ENCODE measurements at regions not wholly inside any gene's neighbourhood (a gene's known extent, or its start where the extent isn't known, plus 50 kb on each side); places are given as distances from the start of the nearest gene placed in this dataset.
A peak's percentile ranks its signal among the peaks of the same experiment; 100 is the strongest.
"Not testable (repeated sequence)": the region's sequence is repeated elsewhere in the genome, so short reads cannot be mapped to it uniquely, and the experiment has no call there.

DNA sequence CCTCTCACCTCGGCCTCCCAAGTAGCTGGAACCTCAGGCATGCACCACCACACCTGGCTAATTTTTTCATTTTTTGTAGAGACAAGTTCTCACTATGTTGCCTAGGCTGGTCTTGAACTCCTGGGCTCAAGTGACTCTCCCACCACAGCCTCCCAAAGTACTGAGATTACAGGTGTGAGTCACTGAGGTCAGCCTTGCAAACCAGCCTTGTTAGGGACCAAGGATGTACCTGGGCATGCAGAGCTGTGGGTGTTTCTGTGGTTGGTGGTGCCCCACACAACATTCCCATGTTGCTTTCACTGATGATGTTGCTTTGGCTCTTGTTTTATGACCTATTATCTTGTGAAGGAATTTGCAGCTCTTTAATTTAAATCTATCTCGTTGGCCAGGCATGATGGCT is 54.8 kb downstream of the OTUD1 start:
- DNase-seq (ENCODE audit: low spot score): no peak

DNA sequence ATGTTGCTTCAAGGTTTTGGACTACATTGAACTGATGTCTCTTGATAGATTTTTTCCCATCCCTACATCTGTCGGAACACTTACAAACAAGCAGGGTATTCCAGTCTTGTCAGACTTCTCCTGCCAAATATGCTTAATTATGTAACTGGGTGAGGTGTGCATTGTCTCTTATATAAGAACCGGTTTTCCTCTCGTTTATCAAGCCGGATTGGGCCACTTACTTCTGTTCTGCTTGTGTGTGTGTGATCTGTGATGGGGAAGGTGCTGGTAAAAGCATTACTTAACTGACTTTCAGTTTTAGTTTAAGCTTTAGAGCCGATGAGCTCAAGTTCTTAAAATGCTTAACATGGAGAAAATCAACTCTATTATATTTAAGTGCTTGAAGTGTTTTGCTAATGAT is 57.9 kb downstream of the OTUD1 start:
- DNase-seq (ENCODE audit: low spot score): no peak

DNA sequence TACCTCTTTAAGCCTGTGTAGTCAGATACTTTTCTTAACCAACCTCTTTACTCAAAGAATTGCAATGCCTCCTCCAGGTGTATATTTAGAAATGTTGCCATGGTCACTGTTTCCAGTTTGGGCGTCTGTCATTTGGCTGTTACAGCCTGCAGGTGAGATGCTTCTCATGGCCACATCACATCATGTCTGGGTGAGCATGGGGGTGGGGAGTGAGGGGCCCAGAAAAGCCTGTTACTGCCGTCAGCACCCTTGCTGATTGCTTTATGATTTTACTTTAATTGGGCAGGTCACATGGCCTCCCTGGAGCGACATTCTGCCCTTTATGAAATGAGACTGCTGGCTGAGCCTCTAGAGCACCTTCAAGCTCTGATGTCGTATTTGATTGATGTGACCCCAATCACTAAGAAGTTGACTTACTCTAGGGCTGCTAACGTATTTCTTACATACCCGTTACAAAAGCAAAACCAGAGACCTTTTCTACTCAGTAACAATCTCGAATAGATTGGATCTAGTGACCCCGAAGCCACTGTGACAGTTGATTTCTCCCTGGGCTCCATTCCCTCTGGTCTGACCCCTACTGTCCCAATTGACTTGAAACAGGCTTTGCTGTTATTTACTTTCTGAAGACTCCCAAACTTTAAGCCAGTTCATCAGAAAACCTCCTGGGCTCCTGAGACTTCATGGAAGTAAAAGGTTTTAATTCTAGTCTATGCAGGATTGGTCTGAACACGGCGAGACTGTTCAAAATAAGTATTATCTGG is 60.7 kb downstream of the OTUD1 start:
- DNase-seq (ENCODE audit: low spot score): no peak

DNA sequence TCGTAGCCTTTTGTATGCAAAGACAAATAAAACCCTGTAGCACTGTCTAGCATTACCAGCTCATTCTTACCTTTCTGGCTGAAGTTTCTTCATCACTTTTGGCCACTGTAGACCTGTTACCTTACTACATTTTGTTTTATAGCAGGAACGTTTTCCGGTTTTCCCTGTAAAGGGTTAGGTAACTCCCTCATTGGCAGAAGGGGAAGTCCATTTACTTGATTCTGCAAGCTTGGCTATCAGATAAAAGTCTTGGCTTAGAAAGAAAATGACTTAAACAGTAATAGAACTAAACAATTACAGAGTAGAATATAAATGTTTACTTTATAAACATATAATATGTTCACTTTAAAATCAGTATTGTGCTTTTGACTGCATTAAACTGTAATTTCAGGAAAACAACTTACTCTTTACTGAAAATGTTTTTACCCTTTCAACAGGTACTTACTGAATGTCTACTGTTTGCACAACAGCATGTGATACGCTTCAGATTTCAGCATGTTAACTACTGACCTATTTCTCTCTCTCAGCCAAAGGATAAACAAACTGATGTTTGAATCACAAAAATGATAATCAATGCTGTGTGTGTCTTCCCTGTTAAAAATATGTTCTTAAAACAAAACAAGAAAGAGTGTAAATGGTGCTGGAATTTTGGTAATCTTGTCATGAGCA is 67.1 kb downstream of the OTUD1 start:
- DNase-seq (ENCODE audit: low spot score): no peak

DNA sequence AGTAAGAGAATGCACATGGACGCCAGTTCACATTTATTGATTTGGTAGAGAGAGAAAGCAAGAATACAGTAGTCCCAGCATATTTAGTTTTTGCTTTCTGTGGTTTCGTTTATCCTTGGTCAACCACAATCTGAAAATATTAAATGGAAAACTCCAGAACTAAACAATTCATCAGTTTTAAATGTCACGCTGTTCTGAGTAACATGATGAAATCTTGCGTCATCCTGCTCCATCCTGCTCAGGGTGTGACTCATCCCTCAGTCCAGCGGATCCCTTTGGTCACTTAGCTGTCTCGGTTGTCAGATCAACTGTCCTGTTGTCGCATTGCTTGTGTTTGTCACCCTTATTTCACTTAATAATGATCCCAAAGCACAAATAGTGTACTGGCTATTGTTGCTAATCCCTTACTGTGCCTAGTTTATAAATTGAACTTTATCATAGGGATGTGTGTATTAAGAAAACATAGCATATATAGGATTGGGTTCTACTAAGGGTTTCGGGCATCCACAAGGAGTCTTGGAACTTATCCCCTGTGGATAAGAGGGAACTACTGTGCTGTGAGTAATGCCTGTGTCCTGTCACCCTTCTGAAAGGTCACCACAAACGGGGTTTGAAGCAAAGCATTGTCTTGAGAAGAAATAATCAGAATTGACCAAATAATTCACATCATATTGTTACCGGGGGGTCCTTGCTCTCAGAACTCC is 73.6 kb downstream of the OTUD1 start:
- DNase-seq (ENCODE audit: low spot score): peak; percentile 10

DNA sequence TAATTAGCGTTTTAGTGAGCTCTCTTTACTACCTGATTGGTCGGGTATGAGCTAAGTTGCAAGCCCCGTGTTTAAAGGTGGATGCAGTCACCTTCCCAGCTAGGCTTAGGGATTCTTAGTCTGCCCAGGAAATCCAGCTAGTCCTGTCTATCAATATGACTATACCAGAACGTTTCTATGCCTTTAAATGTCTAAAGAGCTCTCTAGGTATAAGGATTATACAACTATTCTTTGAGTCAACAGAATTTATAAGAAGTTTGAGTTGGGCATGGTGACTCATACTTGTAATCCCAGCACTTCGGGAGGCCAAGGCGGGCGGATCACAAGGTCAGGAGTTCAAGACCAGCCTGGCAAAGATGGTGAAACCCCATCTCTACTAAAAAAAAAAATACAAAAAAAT is 74.7 kb downstream of the OTUD1 start:
- not testable (repeated sequence) for DNase-seq (ENCODE audit: low spot score)

DNA sequence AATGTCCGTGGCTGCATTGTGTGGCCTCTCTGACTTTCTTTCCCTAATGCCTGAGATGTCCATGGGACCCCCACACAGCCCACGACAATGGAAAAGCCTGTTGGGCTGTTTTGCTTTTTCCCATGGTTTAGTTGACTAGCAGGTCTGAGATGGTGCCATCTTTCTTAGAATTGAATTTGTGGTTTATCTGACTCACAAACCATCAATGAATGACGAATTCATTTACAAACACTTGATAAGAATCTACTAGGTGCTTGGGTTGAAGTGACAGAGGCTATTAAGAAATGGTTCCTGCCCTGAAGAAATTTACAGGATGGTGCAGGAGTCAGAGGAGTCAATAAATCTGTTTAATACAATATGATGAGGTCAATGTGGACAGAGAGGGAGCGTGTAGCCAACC is 75.4 kb downstream of the OTUD1 start:
- no peak for DNase-seq (ENCODE audit: low spot score)

DNA sequence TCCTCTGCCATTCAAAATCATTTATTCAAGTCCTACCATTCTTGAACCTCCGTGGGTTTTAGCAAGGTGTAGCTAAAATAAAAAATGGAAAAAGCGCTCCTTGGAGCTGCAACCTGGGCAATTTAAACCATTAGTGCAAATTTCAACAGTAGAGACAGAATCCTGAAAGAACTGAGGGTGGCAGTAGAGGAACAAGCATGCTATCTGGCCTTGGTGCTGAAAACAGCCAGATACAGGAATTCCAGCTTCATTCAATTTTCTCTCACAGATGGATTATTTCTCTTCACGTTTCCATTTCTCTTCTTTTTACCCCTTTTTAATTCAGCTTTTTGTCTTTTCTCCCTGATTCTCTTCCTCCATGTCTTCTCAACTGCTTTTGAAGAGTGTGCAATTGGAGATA is 77.7 kb downstream of the OTUD1 start:
- no peak for DNase-seq (ENCODE audit: low spot score)

DNA sequence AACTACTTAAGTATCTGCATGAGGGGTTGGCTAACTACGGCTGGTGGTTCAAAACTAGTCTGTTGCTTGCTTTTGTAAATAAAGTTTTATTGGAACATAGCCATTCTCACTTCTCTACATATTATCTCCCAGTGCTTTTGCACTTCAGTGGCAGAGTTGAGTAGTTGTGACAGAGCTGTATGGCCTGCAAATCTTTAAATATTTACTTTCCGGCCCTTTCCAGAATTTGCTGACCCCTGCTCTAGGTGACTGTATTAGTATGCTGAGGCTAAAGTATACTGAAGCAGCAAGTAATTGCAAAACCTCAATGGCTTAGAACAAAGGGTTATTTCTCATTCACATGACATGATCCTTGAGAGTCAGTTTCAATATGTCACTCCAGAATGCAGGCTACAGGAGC is 78.3 kb downstream of the OTUD1 start:
- no peak for DNase-seq (ENCODE audit: low spot score)

DNA sequence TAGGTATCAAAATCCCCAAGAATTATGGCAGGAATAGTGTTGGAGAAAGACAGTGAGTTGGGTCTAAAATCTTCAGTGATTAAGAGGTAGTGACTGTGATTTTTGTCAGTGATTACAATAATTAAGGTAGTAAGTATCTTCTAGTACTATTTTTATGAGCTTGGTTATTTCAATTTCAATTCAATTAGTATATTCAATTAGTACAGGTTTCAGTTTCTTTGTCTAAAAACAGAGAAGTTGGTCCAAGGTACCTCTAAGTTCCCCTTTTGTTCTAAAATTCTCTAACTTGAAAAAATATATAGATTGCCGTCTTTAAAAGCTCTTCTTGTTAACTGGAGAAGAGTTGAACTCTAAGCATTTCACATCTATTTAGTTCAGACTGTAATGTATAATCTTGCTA is 82.9 kb downstream of the OTUD1 start:
- no peak for DNase-seq (ENCODE audit: low spot score)

DNA sequence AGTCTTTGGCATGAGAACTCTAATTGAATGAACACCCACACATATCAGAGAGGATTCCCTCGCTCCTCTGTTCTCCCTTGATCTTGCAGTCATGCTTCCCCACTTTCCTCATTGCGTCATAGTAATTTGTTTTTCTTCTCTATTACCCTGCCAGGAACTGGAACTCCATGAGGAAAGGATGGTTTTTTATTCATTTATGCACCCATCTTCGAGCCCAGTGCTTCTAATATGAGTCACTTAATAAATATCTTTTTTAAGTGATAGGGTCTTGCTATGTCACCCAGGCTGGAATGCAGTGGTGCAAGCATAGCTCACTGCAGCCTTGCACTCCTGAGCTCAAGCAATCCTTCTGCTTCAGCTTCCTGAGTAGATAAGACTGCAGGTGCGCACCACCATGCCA is 83.5 kb downstream of the OTUD1 start:
- DNase-seq (ENCODE audit: low spot score): no peak

DNA sequence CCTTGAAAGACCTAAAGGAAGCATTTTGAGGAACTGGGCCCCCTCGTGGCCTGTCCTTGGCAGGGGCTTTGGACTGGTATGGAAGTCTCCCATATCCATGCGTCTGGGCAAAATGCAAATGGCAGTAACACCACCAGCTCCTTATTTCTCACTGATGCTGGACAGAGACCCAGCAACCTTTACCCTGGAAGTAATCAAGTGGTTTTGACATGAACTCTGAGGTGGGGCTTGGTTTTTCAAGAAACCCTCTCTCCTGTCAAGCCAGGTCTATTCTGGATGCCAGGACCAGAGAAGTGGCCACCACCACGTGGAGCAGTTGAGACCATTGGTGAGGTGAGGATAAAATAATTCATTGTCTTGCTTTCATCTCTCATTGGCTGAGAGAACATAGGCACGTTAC is 84.4 kb downstream of the OTUD1 start:
- no peak for DNase-seq (ENCODE audit: low spot score)

DNA sequence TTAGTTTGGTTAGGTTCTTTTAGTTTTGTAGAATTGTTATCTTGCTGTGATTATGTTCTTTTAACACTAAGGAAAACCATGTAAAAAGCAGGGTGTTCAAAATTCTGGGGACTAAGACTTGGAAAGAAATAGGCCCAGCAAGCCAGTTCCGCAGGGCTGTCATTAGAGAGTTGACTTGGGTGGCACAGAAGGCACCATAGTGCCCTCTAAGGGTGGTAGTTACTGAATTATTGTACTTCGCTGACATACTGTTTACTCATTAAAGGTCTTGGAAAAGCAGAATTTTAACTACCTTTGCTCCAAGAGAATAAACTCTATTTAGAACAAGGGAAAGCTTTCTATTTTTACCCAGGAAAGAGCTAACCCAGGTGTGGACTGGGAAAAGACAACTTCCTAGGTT is 86.5 kb downstream of the OTUD1 start:
- DNase-seq (ENCODE audit: low spot score): no peak

DNA sequence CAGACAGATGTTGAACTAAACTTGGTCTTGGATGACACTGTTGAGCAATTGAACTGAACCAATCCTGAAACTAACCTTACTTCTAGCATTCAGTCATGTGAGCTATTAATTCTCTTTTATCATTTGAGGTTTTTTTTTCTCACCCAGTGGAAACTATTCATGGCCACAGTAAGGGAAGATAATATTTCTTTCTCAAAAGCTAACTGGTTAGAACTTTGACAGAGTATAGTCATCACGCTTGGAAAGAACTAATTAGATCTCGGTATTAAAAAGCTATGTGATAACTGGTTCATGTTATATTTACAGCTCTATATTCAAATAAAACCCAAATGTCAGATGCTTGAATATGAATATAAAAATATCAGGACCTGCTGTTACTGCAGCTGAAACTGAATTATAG is 89.5 kb downstream of the OTUD1 start:
- no peak for DNase-seq (ENCODE audit: low spot score)

DNA sequence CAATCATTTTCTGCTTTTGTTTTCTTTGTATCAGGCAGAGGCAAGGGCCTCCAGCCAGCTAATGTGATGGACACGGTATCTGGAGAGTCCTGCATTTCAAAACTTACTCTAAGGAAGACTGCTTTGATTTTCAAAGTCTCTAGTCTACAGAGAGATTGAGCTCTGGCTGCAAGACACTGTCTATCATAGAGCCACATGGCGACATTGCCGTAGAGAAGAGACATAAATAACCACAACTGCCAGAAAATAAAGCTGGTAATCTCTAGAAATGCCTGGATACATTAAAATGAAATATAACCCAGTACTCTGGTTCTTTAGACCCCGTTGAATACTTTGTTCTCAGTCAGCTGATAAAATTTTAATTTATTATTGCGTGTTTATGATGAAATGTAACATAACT is 90.8 kb downstream of the OTUD1 start:
- DNase-seq (ENCODE audit: low spot score): no peak

DNA sequence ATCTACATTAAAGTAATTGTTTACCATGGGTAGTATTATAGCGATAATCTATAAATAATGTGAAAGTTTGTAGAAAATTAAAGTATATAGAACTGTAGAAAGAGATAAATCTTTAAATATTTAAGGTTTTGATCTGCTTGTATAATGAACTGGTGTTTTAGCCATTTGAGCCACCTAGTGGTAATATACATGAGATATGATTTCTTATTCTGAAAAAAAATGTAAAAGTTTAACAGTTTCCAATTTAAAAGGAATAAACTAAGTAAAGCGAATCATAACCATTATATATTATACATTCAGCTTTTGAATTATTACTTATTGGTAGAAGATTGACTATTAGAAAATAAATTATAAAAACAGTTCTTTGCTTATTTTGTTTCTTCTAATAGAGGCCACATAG is 91.2 kb downstream of the OTUD1 start:
- no peak for DNase-seq (ENCODE audit: low spot score)

DNA sequence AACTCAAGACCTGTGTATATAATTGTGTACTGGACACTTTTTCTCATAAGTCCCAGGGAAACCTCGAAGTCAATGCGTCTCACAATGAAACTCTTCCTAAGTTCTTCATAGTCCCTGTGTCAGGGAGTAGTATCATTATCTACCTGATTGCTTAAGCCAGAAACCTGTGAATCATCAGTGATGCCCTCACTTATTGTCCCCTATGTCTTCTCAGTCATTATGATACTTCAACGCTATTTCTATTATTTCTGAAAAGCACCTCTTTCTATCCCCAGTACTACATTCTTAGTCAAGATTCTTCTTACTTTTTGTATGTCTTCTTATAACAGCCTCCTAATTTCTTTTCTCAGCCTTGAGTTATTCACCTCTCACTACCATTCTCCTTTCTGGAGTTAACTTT is 94.3 kb downstream of the OTUD1 start:
- DNase-seq (ENCODE audit: low spot score): no peak

DNA sequence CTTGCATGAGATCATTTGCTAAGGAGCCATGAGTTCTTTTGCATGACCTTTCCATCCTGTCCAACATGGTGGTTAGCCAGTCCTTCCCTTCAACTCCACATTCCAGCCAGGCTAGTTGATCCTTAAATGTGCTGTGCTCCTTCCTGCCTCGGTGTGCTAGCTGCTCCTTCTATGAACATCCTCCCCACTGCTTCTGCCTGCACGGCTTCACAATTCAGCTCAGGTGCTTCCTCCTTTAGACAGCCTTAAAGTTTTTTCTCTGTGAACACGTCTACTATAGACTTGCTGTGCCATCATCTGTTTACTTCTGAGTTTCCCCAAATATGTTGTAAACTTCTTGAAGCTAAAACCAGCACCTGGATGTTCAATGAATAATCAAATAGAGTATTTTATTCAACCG is 95.5 kb downstream of the OTUD1 start:
- DNase-seq (ENCODE audit: low spot score): no peak

DNA sequence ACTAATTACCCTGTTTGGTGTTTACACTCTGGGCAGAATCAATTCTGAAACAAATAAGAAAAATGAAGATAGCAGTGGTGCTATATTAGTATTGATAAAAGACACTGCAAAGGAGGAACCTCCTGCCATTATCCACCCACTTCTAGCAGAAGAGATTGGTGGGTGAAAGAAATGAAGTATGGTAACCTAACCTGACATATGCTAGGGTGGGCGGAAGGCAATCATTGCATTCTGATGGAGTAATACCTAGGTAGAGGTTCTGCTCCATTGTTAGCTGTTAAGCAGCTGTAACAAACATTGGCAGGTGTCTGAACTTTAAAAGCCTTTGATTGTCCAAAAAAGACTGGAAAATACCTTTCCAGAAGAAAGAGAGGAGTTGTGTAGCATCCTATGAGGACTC is 95.9 kb downstream of the OTUD1 start:
- no peak for DNase-seq (ENCODE audit: low spot score)

DNA sequence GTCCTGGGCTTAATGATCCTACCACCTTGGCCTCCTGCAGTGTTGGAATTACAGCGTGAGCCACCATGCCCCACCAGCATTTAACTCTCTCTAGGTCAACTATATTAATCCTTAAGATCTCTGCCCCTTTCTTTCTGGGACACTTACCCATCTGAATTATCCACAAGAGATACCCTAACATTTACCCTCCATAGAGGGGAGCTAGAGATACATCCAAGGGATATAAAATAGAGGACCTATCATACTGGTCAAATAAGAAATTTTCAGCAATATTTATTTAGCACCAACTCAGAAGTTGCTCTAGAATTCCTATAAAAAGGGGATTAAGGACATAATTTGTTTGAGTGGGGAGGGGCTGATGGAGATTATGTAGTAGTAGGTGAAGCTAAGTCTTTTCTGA is 96.5 kb downstream of the OTUD1 start:
- no peak for DNase-seq (ENCODE audit: low spot score)

DNA sequence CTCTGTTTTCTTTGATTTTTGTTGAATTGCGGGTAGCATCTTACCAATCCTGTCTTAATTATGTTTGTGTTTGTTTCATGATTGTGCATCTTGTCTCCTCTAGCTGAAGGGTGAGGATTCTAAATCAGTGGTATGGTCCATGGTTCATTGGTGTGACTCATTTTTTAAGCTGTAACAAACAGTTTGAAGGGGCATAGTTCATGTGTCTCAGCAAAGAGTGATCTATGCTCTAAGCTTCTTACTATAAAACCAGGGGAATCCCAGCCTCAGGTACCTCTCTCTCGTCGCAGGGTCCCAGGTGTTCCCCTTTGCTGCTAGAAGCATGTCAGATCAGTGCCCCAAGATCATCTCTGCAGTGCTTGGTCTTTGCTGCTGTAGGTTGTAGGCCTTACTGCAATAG is 100.1 kb downstream of the OTUD1 start:
- no peak for DNase-seq (ENCODE audit: low spot score)

DNA sequence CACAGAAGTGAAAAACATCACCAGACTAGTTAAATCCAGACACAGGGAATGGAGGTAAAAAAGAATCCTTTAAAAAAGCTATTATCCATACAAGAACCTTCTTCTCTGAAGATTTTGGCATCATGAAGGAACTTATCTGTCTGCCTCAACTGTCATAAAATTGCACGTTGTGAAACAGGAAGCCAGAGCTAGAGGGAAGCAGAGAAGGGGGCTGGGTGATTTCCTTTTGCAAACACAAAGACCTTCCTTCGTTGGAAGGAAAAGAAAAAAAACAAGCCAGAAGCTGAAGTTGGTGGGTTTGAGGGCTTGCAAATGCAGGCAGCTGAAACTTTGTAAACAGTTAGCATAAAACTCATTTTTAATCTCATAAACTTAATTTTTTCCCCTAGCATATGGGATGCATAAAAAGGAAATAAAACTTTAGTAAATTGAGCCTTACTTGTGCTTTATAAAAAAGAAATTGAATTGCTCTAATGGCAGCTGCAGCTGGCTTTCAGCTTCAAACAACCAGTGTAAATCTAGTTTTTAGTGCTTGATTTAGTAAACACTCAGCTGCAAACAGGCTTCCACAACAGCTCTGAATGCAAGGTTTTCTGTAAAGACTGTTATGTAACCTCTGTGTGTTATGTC is 101.6 kb downstream of the OTUD1 start:
- DNase-seq (ENCODE audit: low spot score): no peak
